ENCODE measurements at regions not wholly inside any gene's neighbourhood (a gene's known extent, or its start where the extent isn't known, plus 50 kb on each side); places are given as distances from the start of the nearest gene placed in this dataset.

DNA sequence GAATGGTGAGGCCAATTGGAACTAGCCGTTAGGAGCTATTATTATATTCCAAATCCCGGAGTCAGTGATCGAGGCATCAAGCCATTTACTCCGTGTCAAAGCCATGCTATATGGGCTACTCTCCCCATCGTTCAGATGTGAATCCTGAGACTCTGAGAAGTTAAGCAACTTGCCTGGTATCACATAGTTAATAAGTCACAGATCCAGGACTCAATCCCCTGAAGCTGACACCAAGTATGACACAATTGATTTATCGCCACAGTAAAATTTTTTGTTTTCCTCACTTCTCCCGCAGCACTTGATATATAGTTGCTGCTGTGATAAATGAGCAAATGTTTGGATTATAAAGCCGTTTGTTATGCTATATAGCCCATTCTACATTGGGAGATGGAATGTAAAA, 50.8 kb upstream of the TSHZ2 start:
- no peak for DNase-seq (ENCODE audit: low read depth in 2 of 2, low spot score in 1 of 2)

DNA sequence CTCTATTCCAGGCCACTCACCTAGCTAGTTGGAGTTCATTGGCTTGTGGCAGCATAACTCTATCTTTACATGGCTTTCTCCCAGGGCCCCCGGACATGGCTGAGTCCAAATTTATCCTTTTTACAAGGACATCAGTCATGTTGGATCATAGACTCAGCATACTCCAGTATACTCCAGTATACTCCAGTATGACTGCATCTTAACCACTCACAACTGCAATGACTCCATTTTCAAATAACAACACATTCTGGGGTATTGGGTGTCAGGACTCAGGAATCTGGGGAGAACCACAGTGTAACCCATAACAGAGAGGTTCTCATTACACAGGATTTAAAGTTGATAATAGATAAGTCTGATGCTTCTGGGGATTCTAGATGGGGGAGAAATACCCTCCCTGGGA, 53.8 kb upstream of the TSHZ2 start:
- no peak for DNase-seq (ENCODE audit: low read depth in 2 of 2, low spot score in 1 of 2)

DNA sequence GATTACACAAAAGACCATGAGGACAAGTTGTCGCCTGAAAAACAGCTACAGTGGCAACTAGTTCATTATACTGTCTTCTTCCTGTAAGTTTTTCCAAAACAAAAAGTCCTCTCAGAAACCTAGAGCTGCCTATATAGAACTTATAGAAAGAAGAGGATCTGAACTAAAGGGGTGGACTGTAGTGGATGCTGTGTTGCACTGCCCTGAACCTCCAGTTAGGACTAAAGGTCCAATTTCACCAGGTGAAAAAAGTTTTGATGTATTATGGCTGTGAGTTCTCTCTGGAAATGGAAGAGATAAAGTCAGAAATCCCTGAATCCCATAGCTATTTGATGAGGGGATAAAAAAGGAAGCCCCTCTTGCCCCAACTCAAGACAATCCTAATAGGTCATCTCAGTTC, 56.6 kb upstream of the TSHZ2 start:
- DNase-seq (ENCODE audit: low read depth in 2 of 2, low spot score in 1 of 2): no peak

DNA sequence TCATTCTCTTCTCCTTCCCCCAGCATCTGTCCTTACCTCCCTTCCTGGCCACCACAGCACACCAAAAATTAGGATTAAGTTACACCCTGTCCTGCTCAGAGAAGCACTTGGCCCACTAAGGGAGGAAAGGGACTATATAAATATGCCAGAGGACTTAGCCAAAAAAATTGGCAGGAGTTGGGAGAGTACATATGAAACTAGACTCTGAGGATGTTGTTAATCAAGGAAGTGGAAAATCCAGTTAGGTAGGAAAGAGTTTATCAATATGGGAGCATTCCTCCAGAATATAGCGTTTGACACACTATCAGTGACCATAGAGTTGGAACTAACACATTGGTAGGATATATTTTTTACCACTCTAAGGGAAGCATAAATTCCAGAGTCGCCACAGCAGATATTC, 57.3 kb upstream of the TSHZ2 start:
- DNase-seq (ENCODE audit: low read depth in 2 of 2, low spot score in 1 of 2): no peak

DNA sequence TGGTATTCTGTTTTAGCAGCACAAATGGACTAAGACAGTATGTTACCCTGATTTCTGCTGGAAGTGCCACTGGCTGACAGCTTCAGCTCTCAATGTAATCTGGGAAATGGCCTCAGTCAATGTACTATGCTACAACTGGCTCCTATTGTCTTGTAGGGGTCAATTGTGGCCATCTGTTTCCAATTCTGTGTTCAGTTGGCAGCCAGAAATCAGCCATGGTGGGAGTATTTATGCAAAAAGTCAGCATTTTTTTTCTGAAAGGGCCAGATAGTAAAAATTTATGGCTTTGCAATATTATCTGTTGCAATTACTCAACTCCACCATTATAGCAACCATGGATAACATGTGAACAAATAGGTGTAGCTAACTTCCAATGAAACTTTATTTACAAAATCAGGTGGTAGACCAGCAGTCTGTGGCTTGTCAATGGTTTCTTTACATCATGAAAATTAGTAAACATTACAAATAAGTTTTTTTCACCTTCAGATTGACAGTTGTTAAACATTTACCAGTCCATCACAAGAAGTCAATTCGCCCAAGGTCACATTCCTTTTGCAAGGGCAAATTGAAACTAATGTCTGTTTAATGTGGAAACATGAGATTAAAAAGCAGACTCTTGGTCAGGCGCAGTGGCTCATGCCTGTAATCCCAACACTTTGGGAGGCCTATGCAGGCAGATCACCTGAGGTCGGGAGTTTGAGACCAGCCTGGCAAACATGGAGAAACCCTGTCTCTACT, 58.3 kb upstream of the TSHZ2 start:
- no peak for DNase-seq (ENCODE audit: low read depth in 2 of 2, low spot score in 1 of 2)

DNA sequence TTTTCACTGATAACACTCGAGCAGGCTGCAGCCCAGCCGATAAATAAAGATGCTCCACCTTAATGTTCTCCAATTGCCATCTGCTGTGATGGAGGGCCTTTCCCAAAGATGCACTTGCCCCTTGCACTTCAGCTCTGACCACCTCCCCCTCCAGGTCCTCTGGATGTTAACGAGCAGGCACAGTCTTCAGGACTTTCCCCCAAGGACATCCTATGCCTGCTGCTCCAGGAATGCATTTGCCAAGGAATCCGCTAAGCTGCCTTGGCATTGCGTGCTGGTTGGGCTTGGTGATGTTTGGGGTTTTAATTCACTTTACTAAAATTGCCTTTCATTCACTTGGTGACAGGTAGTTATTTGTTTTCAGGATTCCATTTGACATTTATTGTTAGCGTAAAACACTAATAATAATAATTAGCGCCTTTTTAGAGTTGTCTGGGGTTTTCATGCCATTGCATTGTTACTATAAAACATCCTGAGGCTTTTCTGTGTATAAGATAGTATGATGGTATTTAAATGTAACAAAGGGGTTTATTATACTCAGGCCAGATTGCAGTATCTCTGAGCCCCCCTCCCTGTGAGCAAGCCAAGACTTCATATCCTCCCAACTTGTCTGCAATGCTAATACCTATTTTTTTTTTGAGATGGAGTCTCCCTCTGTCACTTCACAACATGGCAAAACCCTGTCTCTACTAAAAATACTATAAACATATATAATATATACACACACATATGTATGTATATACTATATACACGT, 66.7 kb upstream of the TSHZ2 start:
- DNase-seq (ENCODE audit: low read depth in 2 of 2, low spot score in 1 of 2): no peak

DNA sequence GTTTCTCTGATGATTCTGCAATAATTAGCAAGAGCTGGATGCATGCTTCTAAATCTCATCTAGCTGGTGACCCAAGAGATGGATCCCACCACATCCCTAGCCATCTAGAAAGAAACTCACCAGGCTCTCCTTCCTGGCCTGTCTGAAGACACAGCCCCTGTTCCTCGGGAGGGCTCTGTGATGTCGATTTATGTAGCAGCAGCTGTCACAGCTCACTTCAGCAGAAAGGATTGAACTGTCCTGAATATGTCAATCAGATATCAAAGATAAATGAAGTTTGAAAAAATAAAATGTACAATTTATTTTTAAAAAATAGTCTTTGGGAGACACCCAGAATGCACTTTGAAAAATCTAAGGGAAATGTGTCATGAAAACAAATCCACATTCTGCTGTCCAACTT, 67.3 kb upstream of the TSHZ2 start:
- no peak for DNase-seq (ENCODE audit: low read depth in 2 of 2, low spot score in 1 of 2)

DNA sequence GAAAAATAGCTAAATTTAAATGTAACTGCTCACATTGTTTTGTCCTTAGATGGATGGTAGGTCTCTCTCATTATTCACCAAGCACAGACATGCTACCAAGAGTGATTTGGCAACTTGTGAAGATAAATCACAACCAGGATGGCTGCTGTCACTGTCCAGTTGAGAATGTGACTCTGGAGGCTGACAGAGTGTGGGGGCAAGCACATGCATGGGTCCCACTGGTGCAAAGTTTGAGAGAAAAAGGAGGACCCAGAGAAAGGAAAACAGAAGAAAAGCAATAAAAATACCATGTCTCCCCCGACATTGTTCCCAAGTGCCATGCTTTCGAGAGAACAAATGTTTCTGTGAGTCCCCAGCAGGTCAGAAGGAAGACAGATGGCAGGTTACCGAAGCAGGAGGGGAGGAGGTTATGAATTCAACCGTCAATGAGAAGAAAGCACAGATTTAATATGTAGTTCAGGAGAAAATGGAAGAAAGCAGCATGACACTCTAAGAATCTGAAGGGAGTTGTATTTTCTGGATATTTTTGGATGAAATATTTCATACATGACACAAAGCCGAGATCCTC, 73.0 kb upstream of the TSHZ2 start:
- no peak for DNase-seq (ENCODE audit: low read depth in 2 of 2, low spot score in 1 of 2)

DNA sequence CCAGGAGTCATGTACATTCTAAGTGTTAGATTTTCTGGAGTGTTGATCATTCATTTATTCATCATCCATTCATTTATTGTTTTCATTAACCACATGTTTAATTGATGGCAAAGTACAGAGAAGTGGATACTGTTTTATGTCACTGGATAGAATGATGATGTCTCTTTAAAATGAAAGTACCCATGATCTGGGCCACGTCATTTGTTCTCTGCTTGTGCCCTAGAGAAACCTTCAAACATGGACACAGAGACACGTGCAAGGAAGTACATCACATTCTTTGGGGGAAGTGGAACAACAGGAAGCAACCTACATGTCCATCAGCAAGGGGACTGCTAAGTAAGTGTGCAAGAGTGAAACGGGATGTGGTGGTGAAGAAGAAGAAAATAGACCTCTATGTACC, 75.8 kb upstream of the TSHZ2 start:
- DNase-seq (ENCODE audit: low read depth in 2 of 2, low spot score in 1 of 2): no peak

DNA sequence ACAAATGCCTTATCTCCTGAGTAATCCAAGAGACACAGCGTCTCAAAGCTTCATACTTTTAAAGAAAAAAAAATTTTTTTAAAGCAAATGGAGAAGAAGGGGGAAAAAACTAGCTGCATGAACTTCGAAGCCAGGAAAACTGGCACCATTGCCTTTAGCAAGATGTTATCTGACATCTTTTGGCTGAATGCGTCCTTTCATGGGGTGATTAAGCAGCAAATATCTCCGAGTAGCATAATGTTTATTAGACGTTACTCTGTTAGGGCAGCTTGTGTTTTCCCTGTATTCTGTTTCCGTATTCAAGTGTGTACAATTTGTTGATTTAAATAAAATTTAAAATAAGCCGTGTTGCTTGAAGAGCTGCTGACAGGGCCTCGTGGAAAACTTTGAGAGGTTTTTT, 76.5 kb upstream of the TSHZ2 start:
- DNase-seq (ENCODE audit: low read depth in 2 of 2, low spot score in 1 of 2): no peak

DNA sequence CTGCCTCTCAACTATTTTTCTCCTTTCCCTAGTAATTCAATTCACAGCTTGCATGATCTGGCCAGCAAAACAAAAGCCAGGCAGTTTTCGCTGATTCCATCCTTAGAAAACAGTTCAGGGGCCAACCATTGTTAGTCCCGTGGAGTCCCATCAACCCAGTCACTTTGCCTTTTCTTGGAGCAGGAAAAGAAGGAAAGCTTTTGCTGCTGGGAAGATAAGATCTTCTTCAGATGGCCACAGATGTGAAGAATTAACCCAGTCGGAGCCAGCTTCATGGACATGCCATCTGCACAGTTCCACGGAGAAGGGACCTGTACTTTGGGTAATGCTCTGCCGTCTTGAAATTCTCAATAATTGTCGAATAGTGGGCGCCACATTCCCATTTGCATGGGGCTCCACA, 76.9 kb upstream of the TSHZ2 start:
- no peak for DNase-seq (ENCODE audit: low read depth in 2 of 2, low spot score in 1 of 2)

DNA sequence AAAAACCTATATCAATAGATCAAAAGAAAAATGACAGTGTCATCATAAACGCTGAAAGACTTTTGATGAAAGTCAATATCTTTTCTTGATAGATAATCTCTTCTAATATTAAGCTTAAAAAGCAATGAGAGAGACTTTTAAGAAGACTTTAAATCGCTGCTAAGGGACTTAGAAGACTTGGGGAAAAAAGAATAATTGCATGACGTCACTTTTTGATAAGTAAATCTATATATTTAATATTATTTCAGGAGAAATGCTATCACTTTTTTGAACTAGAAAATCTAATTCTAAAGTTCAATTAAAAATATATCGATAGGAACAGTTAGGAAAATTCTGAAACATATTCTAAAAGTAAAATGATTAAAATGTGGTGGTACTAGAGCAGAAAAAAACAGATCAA, 78.7 kb upstream of the TSHZ2 start:
- no peak for DNase-seq (ENCODE audit: low read depth in 2 of 2, low spot score in 1 of 2)

DNA sequence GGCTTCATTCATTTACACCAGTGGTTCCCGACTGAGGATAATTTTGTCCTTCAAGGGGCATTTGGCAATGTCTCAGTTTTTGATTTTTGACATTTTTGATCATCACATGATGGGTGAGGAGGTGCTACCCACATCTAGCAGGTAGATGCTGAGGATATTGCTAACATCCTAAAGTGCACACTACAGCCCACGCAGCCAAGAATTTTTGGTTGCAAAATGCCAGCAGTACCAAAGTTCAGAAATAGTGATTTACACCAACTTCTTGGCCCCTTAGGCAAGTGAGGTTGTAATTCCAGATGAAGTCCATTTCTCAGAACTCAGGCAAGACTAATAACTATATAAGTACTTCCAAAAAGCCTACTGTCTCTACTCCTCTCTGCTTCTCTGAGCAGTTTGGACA, 80.1 kb upstream of the TSHZ2 start:
- DNase-seq (ENCODE audit: low read depth in 2 of 2, low spot score in 1 of 2): no peak

DNA sequence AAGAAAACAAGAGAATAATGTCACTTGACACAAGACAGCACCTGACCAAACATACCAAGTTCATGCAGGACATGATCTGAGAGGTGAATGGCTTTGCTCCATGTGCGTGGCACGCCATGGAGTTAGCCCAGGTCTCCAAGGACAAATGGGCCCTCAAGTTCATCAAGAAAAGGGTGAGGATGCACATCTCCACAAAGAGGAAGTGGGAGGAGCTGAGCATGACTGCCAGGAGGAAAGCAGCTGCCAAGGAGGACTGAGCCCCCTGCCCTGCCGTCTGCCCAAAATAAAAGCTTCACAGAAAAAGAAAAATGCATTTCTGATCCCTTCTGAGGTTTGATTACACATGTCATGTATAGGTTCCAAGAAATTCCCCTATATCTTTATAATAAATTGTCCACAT, 82.0 kb upstream of the TSHZ2 start:
- DNase-seq (ENCODE audit: low read depth in 2 of 2, low spot score in 1 of 2): no peak

DNA sequence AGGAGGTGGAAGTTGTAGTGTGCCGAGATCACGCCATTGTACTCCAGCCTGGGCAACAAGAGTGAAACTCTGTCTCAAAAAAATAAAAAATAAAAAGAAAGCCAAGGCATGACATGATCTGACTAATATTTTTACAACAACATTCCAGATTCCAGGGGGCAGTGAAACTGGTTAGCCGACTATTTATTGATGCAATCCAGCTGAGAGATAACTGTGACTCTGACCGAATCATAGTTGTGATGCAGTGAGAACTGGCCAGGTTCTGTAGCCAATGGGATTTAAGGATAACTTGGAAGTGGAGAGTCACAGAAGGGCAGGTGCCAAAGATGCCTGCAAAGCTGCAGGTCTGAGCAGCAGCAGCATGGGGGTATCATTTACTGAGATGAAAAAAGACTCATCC, 82.9 kb upstream of the TSHZ2 start:
- DNase-seq (ENCODE audit: low read depth in 2 of 2, low spot score in 1 of 2): no peak

DNA sequence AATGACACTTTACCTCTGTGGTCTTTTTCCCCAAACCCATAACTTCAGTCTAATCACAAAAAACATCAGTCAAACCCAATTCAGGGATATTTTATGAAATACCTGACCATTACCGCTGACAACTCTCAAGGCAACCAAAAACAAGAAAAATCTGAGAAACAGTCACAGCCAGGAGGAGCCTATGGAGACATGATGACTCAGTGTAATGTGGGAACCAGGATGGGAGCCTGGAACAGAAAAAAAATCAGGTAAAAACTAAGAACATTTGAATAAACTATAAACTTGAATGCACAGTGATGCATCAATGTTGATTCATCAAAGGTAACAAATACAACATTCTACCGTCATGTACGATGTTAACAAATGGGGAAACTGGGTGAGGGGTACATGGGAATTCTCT, 84.1 kb upstream of the TSHZ2 start:
- DNase-seq (ENCODE audit: low read depth in 2 of 2, low spot score in 1 of 2): no peak

DNA sequence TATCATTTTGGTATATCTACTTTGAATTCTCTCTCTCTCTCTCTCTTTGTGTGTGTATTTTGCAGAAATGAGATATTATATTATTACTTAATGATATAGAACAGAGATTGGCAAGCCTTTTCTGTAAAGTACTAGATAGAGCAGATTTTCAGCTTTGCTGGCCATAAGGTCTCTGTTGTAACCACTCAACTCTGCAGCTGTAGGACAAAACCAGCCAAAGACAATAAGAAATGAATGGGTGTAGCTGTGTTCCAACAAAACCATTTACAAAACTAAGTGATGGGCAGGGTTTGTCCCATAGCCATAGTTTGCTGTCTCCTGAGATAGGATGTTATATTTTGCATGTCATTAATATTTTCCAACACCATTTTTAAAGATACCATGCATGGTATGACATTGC, 91.2 kb upstream of the TSHZ2 start:
- no peak for DNase-seq (ENCODE audit: low read depth in 2 of 2, low spot score in 1 of 2)

DNA sequence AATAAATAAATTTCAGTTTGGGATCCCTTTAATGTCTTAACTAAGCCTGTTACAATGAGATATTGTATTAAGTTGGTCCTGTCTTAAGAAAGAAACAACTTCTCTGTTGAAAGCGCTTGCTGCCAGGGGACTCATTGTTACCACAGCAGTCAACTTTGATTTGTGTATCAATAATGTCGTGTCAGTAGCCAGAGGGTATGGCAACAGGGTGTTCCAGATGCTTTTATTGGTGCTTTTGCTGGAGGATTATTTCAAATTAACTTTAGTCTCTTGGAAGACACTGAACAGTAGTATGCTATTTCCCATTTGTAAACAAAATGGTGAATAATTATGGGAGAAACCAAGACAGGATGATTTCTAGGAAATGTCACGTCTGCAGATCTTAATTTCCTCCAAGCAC, 91.9 kb upstream of the TSHZ2 start:
- DNase-seq (ENCODE audit: low read depth in 2 of 2, low spot score in 1 of 2): no peak

DNA sequence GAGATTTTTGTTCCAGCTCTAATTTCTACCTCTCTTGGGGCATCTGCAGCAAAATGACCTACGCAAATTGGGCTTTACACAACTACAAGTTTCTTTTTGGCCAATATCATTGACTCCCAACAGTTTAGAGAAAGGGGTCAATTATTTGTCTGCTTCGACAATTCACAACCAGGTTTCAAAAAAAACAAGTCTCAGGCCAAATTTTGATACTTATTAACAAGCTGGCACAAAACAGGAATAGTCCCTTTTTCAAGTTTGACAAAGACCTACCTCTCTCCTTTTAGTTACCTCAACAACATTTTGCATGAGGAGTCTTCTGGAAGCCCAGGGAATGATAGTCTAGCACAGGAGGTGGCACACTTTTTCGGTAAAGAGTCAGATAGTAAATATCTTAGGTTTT, 97.9 kb upstream of the TSHZ2 start:
- DNase-seq (ENCODE audit: low read depth in 2 of 2, low spot score in 1 of 2): no peak

DNA sequence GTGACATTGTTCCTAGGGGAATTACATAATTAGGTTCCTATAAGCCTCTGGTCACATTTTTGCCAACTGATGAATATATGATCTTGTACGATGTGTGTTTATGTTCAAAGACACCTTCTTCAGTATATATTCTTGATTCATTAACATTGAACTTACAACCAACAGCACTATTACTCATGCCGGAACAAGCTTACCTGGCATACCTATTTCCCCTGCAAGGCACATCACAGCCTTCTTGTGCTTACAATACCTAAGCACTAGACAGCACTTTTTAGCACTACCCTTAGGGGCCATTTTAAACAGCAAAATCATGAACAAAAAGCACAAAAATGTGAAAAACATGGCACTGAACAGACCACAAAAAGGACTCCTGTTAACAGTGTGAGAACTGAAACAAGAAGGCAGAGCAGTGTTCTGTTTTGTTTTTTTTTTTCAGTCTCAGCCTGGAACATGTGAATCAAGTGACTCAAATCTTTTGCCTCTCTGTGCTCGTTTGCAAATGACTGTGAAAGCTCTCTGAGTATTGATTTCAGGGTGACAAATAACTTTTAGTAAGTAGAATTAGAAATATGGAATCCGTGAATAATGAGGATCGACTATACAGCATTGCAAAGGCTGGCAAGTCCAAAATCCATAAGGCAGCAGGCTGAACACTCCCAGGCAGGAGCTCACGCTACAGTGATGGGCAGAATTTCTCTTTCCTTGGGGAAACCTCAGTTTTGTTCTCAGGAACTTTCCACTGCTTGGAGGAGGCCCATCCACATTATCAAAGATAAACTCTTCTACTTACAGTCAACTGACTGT, 102.3 kb upstream of the TSHZ2 start:
- no peak for DNase-seq (ENCODE audit: low read depth in 2 of 2, low spot score in 1 of 2)

DNA sequence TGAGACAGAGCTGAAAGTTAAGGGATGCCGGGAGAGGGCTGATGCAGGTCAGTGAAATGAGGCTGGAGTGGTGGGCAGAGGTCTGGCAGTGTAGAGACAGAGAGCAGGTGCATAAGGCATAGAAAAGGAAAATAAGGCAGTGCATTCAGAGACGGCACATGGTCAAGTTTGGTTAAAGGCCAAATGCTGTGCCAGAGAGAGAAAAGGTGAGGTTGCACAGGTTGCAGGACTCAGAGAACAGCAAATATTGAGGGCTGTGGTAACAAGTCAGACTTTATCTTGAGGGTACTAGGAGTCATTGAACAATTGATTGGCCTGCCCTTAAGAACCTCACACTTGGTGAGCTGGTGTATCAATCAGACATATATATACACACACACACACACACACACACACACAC, 102.9 kb upstream of the TSHZ2 start:
- no peak for DNase-seq (ENCODE audit: low read depth in 2 of 2, low spot score in 1 of 2)

DNA sequence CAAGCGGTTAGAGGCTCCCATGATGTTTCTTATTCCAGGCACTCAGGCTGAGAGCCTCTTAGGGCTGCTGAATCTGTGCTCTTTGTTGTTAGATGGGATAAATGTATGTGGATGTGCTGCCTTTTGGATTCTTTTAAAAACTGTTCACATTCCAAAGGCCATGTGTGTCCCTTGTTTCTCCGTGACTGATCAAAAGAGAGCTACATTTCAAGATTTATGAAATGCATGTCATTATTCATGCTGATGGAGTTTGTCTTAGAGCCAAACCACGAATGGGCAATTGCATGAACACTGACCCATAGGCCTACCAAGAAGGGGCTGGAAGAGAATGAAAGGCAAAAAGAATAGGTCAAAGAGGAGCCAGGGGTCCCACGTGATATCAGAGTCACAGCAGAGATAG, 104.9 kb upstream of the TSHZ2 start:
- no peak for DNase-seq (ENCODE audit: low read depth in 2 of 2, low spot score in 1 of 2)
